Bronchial epithelial cell (primary cell): ENCODE measurements at regions not wholly inside any gene's neighbourhood (a gene's known extent, or its start where the extent isn't known, plus 50 kb on each side); places are given as distances from the start of the nearest gene placed in this dataset.

ENCODE experiments used
- DNase-seq: peaks from one replicate; pipeline ENCODE4 v3.0.0-alpha.2; 2010; ENCODE audit warnings: low read depth
- FAIRE-seq: peaks from 2 replicates; lab custom pipeline; 2011; peaks lifted over from hg19 to GRCh38; lab: Jason Lieb, UNC
- H3K27me3 ChIP-seq: 2 replicates; pipeline ENCODE4 v1.5.1; 2011; ENCODE audit warnings: low read length; ENCODE audit not compliant: control insufficient read depth, insufficient read depth
- H3K36me3 ChIP-seq: 2 replicates; pipeline ENCODE4 v1.5.1; 2011; ENCODE audit warnings: low read length; ENCODE audit not compliant: control insufficient read depth, insufficient read depth
- H3K4me3 ChIP-seq: 2 replicates; pipeline ENCODE4 v1.5.1; 2011; ENCODE audit warnings: mild to moderate bottlenecking, low read depth, low read length, control low read depth
- CTCF ChIP-seq: IDR thresholded peaks from 2 replicates; pipeline ENCODE4 v1.5.1; 2011; ENCODE audit warnings: mild to moderate bottlenecking, moderate library complexity, low read length, control low read depth, inconsistent platforms; ENCODE audit not compliant: insufficient read depth, severe bottlenecking

- TF ChIP-seq CTCF, result no peak
- Histone ChIP-seq H3K36me3 (no peaks in the 10 kb centered on the region), H3K4me3 (no peak overlapping the region), H3K27me3 (no peaks in the 10 kb centered on the region)
- no peak for FAIRE-seq
- no peak for DNase-seq
These were observed 923.5 kb upstream of the CDH10 start for GRCh38 chr5:25568294-25568693.

DNA sequence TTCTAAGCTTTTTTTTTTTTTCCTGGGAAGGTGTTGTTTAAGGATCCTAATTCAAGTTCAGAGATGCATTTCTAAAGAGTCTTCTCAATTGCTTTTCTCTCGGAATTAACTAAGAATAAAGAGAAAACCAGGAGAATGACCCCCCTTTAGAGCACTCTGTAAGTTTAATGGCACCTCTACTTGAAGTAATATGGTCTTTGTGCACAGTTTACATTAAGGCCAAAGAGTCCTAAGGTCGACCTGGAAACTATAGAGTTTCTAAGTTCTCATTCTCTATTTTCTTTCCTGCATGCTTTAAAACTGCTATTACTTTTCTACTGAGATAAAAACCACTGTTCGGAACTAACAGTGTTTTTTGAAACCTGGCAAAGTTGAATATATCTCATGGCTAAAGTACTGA, 923.1 kb upstream of the CDH10 start:
- no peak for DNase-seq
- no peaks in the 10 kb centered on the region for H3K27me3 ChIP-seq
- no peaks in the 10 kb centered on the region for H3K36me3 ChIP-seq
- H3K4me3 ChIP-seq, result no peak overlapping the region
- TF ChIP-seq CTCF, result no peak
- no peak for FAIRE-seq

DNA sequence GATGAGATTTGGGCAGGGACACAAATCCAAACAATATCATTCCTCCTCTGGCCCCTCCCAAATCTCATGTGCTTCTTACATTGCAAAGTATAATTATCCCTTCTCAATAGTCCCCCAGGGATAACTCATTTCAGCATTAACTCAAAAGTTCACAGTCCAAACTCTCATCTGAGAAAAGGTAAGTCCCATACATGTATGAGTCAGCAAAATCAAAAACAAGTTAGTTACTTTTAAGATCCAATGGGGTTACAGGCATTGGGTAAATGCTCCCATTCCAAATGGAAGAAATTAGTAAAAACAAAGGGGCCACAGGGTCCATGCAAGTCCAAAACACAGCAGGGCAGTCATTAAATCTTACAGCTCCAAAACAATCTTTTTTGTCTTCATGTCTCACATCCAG, 917.9 kb upstream of the CDH10 start:
- DNase-seq (no peak), FAIRE-seq (no peak)
- Histone ChIP-seq H3K4me3 (no peak overlapping the region), H3K27me3 (no peaks in the 10 kb centered on the region), H3K36me3 (no peaks in the 10 kb centered on the region)
- no peak for TF ChIP-seq CTCF

- Histone ChIP-seq H3K4me3 (no peak overlapping the region), H3K36me3 (no peaks in the 10 kb centered on the region), H3K27me3 (no peaks in the 10 kb centered on the region)
- no peak for DNase-seq
- FAIRE-seq, result no peak
- no peak for TF ChIP-seq CTCF
These were observed 909.3 kb upstream of the CDH10 start for GRCh38 chr5:25554077-25554476.

DNA sequence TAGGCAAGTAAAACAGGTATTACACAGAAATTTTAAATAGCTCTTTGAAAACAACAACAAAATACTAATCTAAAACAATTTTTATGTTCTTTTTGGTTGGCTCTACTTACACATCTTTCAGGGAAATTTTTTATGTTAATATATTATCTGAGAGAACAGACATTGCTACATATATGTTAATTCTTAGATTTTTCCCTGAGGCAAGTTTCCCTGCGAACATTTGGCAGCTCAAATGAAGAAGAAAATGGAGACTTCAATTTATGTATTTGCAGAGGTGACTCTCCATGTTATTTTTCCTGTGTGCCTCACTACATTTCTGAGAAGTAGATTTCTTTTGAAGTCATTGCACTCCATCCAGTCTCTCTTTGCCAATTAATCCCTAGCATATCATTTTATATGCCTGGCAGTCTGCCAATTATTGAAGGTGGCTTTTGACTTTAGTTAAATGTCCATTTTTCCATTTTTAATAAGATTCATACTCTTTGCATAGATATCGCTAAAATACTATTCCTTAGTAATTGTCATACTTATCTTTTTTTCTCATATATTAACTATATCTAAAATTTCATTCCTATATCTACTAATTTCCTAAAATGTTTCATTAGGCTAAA, 908.2 kb upstream of the CDH10 start:
- no peaks in the 10 kb centered on the region for H3K36me3 ChIP-seq
- no peak overlapping the region for H3K4me3 ChIP-seq
- TF ChIP-seq CTCF, result no peak
- no peak for DNase-seq
- no peaks in the 10 kb centered on the region for H3K27me3 ChIP-seq
- no peak for FAIRE-seq

- no peak for FAIRE-seq
- Histone ChIP-seq H3K36me3 (no peaks in the 10 kb centered on the region), H3K27me3 (no peaks in the 10 kb centered on the region), H3K4me3 (no peak overlapping the region)
- TF ChIP-seq CTCF, result no peak
- DNase-seq, result no peak
These were observed 906.0 kb upstream of the CDH10 start for GRCh38 chr5:25550793-25551192.
